GM12878 (cell line): ENCODE measurements at regions not wholly inside any gene's neighbourhood (a gene's known extent, or its start where the extent isn't known, plus 50 kb on each side); places are given as distances from the start of the nearest gene placed in this dataset.

Experiments used
- ATAC-seq: fragments of 200-7000 bp; cut with Tn5 transposase; 3 replicates; pipeline ENCODE4 v1.9.1; 2020; ENCODE audit warnings: mild to moderate bottlenecking, moderate library complexity
- BruUV-seq: library from RNA; stranded (reverse); fragments of 400-500 nt; replicated peaks from 2 replicates; lab custom pipeline; 2021; lab: Mats Ljungman, UMichigan
- CTCF ChIA-PET: fragments of 300-600 bp; sonication (Branson Sonifier 250); formaldehyde crosslinking; extraction: SDS; loops from one replicate; lab custom pipeline; 2021; ENCODE audit warnings: inconsistent platforms; lab: Yijun Ruan, JAX
- POLR2A ChIA-PET: fragments of 350-600 bp; formaldehyde crosslinking; extraction: SDS; loops from one replicate; lab custom pipeline; 2021; ENCODE audit warnings: inconsistent platforms; lab: Charles Lee
- RAD21 ChIA-PET: fragments of 300-600 bp; sonication (Branson Sonifier 250); formaldehyde crosslinking; loops from one replicate; lab custom pipeline; 2023; ENCODE audit warnings: antibody characterized with exemption; ENCODE audit not compliant: unreplicated experiment; lab: Charles Lee
- SMC1A ChIA-PET: fragments of 300-600 bp; sonication (Branson Sonifier 250); formaldehyde crosslinking; loops from one replicate; lab custom pipeline; 2023; ENCODE audit not compliant: unreplicated experiment, uncharacterized antibody; lab: Charles Lee
- DNase-seq: peaks from one replicate; pipeline ENCODE4 v3.0.0-alpha.2; 2011; ENCODE audit warnings: low read depth, low spot score
- FAIRE-seq: peaks from 3 replicates; lab custom pipeline; 2011; peaks lifted over from hg19 to GRCh38; lab: Jason Lieb, UNC
- H2AFZ ChIP-seq: 2 replicates; pipeline ENCODE4 v1.6.0; 2011; ENCODE audit warnings: low read depth, low read length, control low read depth; ENCODE audit not compliant: control insufficient read depth
- H3K27ac ChIP-seq: 2 replicates; pipeline ENCODE4 v1.5.1; 2011; ENCODE audit warnings: control low read depth; ENCODE audit not compliant: control insufficient read depth, insufficient read depth
- H3K27me3 ChIP-seq, 2 experiments: replicated peaks in 1 of 2; 2 replicates each; pipeline versions ENCODE4 v1.6.0 to v1.6.1; 2011; ENCODE audit warnings: low read length in 1 of 2; ENCODE audit not compliant: control insufficient read depth in 2 of 2, insufficient read depth in 2 of 2
- H3K36me3 ChIP-seq, 2 experiments: 2 replicates each; pipeline ENCODE4 v1.5.1; 2011; ENCODE audit warnings: low read length in 1 of 2; ENCODE audit not compliant: control insufficient read depth in 2 of 2, insufficient read depth in 2 of 2
- H3K4me1 ChIP-seq: 2 replicates; pipeline ENCODE4 v1.6.1; 2011; ENCODE audit warnings: mild to moderate bottlenecking, low read length, moderate library complexity, mixed read lengths; ENCODE audit not compliant: control insufficient read depth, insufficient read depth
- H3K4me2 ChIP-seq: 2 replicates; pipeline ENCODE4 v1.6.0; 2011; ENCODE audit warnings: control low read depth; ENCODE audit not compliant: control insufficient read depth, insufficient read depth
- H3K4me3 ChIP-seq: fragments of 200-600 bp; sonication (generic); 2 replicates; pipeline ENCODE4 v1.5.1; 2016
- H3K79me2 ChIP-seq: 2 replicates; pipeline ENCODE4 v1.6.0; 2011; ENCODE audit warnings: low read length; ENCODE audit not compliant: control insufficient read depth, insufficient read depth
- H3K9ac ChIP-seq: 2 replicates; pipeline ENCODE4 v1.8.0; 2011; ENCODE audit warnings: low read length, control low read depth, mixed read lengths; ENCODE audit not compliant: control insufficient read depth, insufficient read depth
- H3K9me3 ChIP-seq: replicated peaks from 3 replicates; pipeline ENCODE4 v1.5.1; 2011; ENCODE audit warnings: mild to moderate bottlenecking, low read length; ENCODE audit not compliant: control insufficient read depth, insufficient read depth
- H4K20me1 ChIP-seq: 2 replicates; pipeline ENCODE4 v1.6.0; 2011; ENCODE audit not compliant: control insufficient read depth, insufficient read depth
- BCLAF1 ChIP-seq: fragments of 450-650 bp; IDR thresholded peaks from 2 replicates; pipeline ENCODE4 v1.6.1; 2017; ENCODE audit warnings: antibody characterized with exemption, mild to moderate bottlenecking, moderate library complexity
- E4F1 ChIP-seq: fragments of 450-650 bp; IDR thresholded peaks from 2 replicates; pipeline ENCODE4 v1.6.1; 2018; ENCODE audit warnings: borderline replicate concordance, mild to moderate bottlenecking; ENCODE audit not compliant: partially characterized antibody
- IRF3 ChIP-seq: fragments of 450-650 bp; IDR thresholded peaks from 2 replicates; pipeline ENCODE4 v1.6.1; 2014; ENCODE audit warnings: mild to moderate bottlenecking
- RAD51 ChIP-seq: fragments of 450-650 bp; IDR thresholded peaks from 2 replicates; pipeline ENCODE4 v1.6.1; 2016; ENCODE audit warnings: moderate library complexity, mild to moderate bottlenecking, inconsistent platforms
- RCOR1 ChIP-seq: conservative IDR thresholded peaks from 2 replicates; pipeline ENCODE4 v1.6.1; 2012; ENCODE audit warnings: low read depth, low read length, improper control_type of control experiment
- SRF ChIP-seq, 2 experiments: IDR thresholded peaks; 2 replicates each; pipeline ENCODE4 v1.6.1; 2011; ENCODE audit warnings: low read depth in 2 of 2, low read length in 2 of 2, mild to moderate bottlenecking in 1 of 2, moderate library complexity in 1 of 2
- WGBS: methylation state at CpG from one replicate; pipeline ENCODE4 v1.1.6; 2016; ENCODE audit warnings: low lambda C conversion rate; ENCODE audit not compliant: insufficient replicate concordance, insufficient coverage; ENCODE audit errors: missing lambda C conversion rate; 5-methylcytosine and 5-hydroxymethylcytosine counted together
- in situ Hi-C: fragments of 300-500 bp; cut with MboI; formaldehyde crosslinking; loops from 9 replicates; pipeline ENCODE4 v1.14.3; 2018; ENCODE audit warnings: mixed read lengths
- intact Hi-C: fragments of 100-400 bp; cut with micrococcal nuclease; formaldehyde crosslinking; loops from one replicate; pipeline ENCODE4 v1.14.2; 2022; ENCODE audit not compliant: unreplicated experiment
- TF ChIP-seq, protein P1 (sequence below): fragments of 450-650 bp; IDR thresholded peaks from 2 replicates; pipeline ENCODE4 v1.6.1; 2016; ENCODE audit warnings: mild to moderate bottlenecking

DNA sequence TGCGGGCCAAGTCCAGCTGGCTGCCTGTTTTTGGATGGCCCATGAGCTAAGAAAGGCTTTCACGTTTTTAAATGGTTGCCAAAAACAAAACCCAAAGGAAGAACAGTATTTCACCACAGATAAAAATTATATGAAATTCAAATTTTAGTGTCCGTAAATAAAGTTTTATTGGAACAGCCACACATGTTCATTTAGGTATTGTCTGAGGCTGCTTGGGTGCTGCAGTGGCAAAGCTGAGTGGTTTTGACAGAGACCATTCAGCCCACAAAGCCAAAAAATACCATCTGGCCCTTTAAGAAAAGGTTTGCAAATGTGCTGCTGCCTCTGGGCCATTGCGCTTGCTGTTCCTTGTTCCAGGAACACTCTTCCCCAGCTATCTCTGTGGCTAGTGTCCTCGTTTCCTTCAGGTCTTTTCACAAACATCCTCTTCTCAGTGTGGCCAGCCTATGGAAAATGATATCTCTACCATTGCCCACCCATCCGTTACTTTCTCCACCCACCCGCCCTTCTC, 232.9 kb upstream of the CIBAR2 start:
- POLR2A ChIA-PET, result no interaction called here
- intact Hi-C loops (no loop called here), in situ Hi-C loops (no loop called here)
- FAIRE-seq, result no peak
- H3K4me2 ChIP-seq, result no peak overlapping the region
- no TSS peak for BruUV-seq
- no peaks in the 10 kb centered on the region for H3K9me3 ChIP-seq
- ATAC-seq, result no peak
- H3K79me2 ChIP-seq, result no peaks in the 10 kb centered on the region
- 44% methylated on average over 7 of the region's 7 CpGs for WGBS
- no peak overlapping the region for H2AFZ ChIP-seq
- H4K20me1 ChIP-seq, result 0 out of 2 replicates have a peak, but pooled peaks cover 2% of the 10 kb centered on the region
- H3K27me3 ChIP-seq, result no peaks in the 10 kb centered on the region; a peak in 3 of 4 replicates
- DNase-seq, result no peak
- no peak overlapping the region for H3K9ac ChIP-seq
- no peak overlapping the region for H3K4me3 ChIP-seq
- no peak for TF ChIP-seq IRF3
- TF ChIP-seq SRF (IDR thresholded peaks at IDR 0.05; ENCODE audit: low read depth in 2 of 2, low read length in 2 of 2), result no peak
- RAD21 ChIA-PET, result no interaction called here
- no peaks in the 10 kb centered on the region for H3K4me1 ChIP-seq
- CTCF ChIA-PET, result no interaction called here
- SMC1A ChIA-PET, result no interaction called here
- H3K36me3 ChIP-seq, result no peaks in the 10 kb centered on the region
- H3K27ac ChIP-seq, result no peak overlapping the region

DNA sequence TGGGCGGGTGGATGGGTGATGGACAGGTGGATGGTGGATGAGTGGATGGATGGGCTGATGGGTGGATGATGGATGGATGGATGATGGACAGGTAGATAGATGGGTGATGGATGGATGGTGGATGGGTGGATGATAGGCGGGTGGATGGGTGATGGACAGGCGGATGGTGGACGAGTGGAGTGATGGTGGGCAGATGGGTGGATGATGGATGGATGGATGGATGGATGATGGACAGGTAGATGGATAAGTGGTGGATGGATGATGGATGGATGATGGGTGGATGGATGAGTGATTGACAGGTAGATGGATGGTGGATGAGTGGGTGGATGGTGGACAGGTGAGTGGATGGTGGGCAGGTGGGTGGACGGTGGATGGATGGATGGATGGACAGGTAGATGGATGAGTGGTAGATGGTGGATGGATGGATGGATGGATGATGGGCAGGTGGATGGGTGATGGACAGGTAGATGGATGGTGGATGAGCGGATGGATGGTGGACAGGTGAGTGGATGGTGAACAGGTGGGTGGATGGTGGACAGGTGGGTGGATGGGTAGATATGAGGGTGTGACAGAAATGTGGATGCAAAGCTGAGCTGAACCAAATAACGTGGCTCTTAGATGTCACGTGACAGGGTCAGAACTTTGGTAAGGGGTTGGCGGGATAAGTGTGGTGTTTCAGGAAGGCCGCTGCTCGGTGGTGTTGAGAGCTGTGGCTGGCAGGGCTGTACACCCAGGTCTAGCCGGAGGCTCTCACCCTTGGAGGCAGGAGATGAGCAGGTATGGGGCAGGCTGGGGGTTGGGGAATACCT, 234.3 kb upstream of the CIBAR2 start:
- BruUV-seq, result no TSS peak

More for the DNA sequence above, 234.3 kb upstream of the CIBAR2 start:
- intact Hi-C loops (no loop called here), in situ Hi-C loops (no loop called here)
- H3K4me2 ChIP-seq, result no peak overlapping the region
- TF ChIP-seq RCOR1 (no peak), BCLAF1 (no peak), RAD51 (peak; percentile 66; the same call in 1 of the 2 replicates), E4F1 (peak; percentile 24)
- TF ChIP-seq, protein P1, sequence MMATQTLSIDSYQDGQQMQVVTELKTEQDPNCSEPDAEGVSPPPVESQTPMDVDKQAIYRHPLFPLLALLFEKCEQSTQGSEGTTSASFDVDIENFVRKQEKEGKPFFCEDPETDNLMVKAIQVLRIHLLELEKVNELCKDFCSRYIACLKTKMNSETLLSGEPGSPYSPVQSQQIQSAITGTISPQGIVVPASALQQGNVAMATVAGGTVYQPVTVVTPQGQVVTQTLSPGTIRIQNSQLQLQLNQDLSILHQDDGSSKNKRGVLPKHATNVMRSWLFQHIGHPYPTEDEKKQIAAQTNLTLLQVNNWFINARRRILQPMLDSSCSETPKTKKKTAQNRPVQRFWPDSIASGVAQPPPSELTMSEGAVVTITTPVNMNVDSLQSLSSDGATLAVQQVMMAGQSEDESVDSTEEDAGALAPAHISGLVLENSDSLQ, result peak; percentile 59
- H3K27ac ChIP-seq, result no peak overlapping the region
- H3K36me3 ChIP-seq, result no peaks in the 10 kb centered on the region
- H3K27me3 ChIP-seq, result no peaks in the 10 kb centered on the region; a peak in 3 of 4 replicates
- RAD21 ChIA-PET, result no interaction called here
- H3K9me3 ChIP-seq, result no peaks in the 10 kb centered on the region
- no peak overlapping the region for H3K9ac ChIP-seq
- no peak overlapping the region for H3K4me3 ChIP-seq
- no peak overlapping the region for H2AFZ ChIP-seq
- 46% methylated on average over 12 of the region's 12 CpGs for WGBS
- ATAC-seq, result no peak
- POLR2A ChIA-PET, result no interaction called here
- no peak for DNase-seq
- FAIRE-seq, result no peak
- no peaks in the 10 kb centered on the region for H3K79me2 ChIP-seq
- SMC1A ChIA-PET, result no interaction called here
- no peaks in the 10 kb centered on the region for H3K4me1 ChIP-seq
- 0 out of 2 replicates have a peak, but pooled peaks cover 2% of the 10 kb centered on the region for H4K20me1 ChIP-seq
- CTCF ChIA-PET, result interaction anchor here (1.4 kb wide), 1 partner anchor 75 kb away, joined by 3 read pairs; no protein-coding TSS in a partner anchor
